Liver (tissue), 8 donors: ENCODE measurements at regions not wholly inside any gene's neighbourhood (a gene's known extent, or its start where the extent isn't known, plus 50 kb on each side); places are given as distances from the start of the nearest gene placed in this dataset.

Experiments
- DNase-seq: peaks from one replicate; pipeline ENCODE4 v3.0.0-alpha.2; 2017; ENCODE audit warnings: low spot score
- H3K27ac ChIP-seq, 2 donors: one replicate each; pipeline ENCODE4 v1.7.0; 2013; ENCODE audit warnings: inconsistent platforms in 2 of 2, low read length in 2 of 2, control low read depth in 1 of 2, low read depth in 1 of 2, mild to moderate bottlenecking in 1 of 2
- H3K27me3 ChIP-seq, 4 donors: one replicate each; pipeline versions ENCODE4 v1.6.1 to v1.7.0; 2013; ENCODE audit warnings: low read length in 3 of 4, inconsistent platforms in 1 of 4, mild to moderate bottlenecking in 1 of 4, moderate library complexity in 1 of 4; ENCODE audit not compliant: control insufficient read depth in 4 of 4, insufficient read depth in 4 of 4
- H3K36me3 ChIP-seq, 4 donors: one replicate each; pipeline versions ENCODE4 v1.6.1 to v1.7.0; 2013; ENCODE audit warnings: low read length in 3 of 4, mild to moderate bottlenecking in 3 of 4, low read depth in 1 of 4, moderate library complexity in 1 of 4; ENCODE audit not compliant: control insufficient read depth in 4 of 4, insufficient read depth in 3 of 4
- H3K4me1 ChIP-seq, 4 donors: one replicate each; pipeline versions ENCODE4 v1.6.1 to v1.7.0; 2013; ENCODE audit warnings: low read length in 3 of 4, mild to moderate bottlenecking in 3 of 4, moderate library complexity in 1 of 4; ENCODE audit not compliant: control insufficient read depth in 4 of 4, insufficient read depth in 4 of 4
- H3K4me3 ChIP-seq, 3 donors: one replicate each; pipeline versions ENCODE4 v1.6.1 to v1.7.0; 2013; ENCODE audit warnings: low read length in 3 of 3, control low read depth in 1 of 3, low read depth in 1 of 3, mild to moderate bottlenecking in 1 of 3
- H3K9ac ChIP-seq, 2 donors: one replicate each; pipeline ENCODE4 v1.7.0; 2013; ENCODE audit warnings: low read length in 2 of 2, mild to moderate bottlenecking in 2 of 2, moderate library complexity in 2 of 2, control low read depth in 1 of 2, low read depth in 1 of 2
- H3K9me3 ChIP-seq, 4 donors: one replicate each; pipeline versions ENCODE4 v1.6.1 to v1.7.0; 2013; ENCODE audit warnings: low read length in 3 of 4; ENCODE audit not compliant: control insufficient read depth in 4 of 4
- ATF3 ChIP-seq: IDR thresholded peaks from 2 replicates; pipeline ENCODE4 v1.6.1; 2016; ENCODE audit warnings: antibody characterized with exemption
- EGR1 ChIP-seq, 2 donors: IDR thresholded peaks; 2 replicates each; pipeline ENCODE4 v1.6.1; 2016 to 2018; ENCODE audit warnings: antibody characterized with exemption in 2 of 2, low read depth in 2 of 2
- FOXA2 ChIP-seq: IDR thresholded peaks from 2 replicates; pipeline ENCODE4 v1.6.1; 2016; ENCODE audit warnings: antibody characterized with exemption
- GABPA ChIP-seq, 2 donors: IDR thresholded peaks in 1 of 2; conservative IDR thresholded peaks in 1 of 2; 2 replicates each; pipeline ENCODE4 v1.6.1; 2016; ENCODE audit warnings: antibody characterized with exemption in 2 of 2, mild to moderate bottlenecking in 1 of 2, moderate library complexity in 1 of 2
- HNF4A ChIP-seq, 2 donors: conservative IDR thresholded peaks; 2 replicates each; pipeline ENCODE4 v1.6.1; 2016; ENCODE audit warnings: antibody characterized with exemption in 2 of 2, mild to moderate bottlenecking in 2 of 2
- JUND ChIP-seq, 2 donors: IDR thresholded peaks; 2 replicates each; pipeline ENCODE4 v1.6.1; 2016; ENCODE audit warnings: antibody characterized with exemption in 2 of 2
- NR2F2 ChIP-seq: IDR thresholded peaks from 2 replicates; pipeline ENCODE4 v1.6.1; 2016; ENCODE audit warnings: antibody characterized with exemption
- TAF1 ChIP-seq: conservative IDR thresholded peaks from 2 replicates; pipeline ENCODE4 v1.6.1; 2016; ENCODE audit warnings: antibody characterized with exemption, mild to moderate bottlenecking
- ZBTB33 ChIP-seq: IDR thresholded peaks from 2 replicates; pipeline ENCODE4 v1.6.1; 2016; ENCODE audit warnings: antibody characterized with exemption
- WGBS: extraction: QIAGEN DNeasy Blood & Tissue Kit; methylation state at CpG from one replicate; pipeline ENCODE4 v1.1.7; 2013; 5-methylcytosine and 5-hydroxymethylcytosine counted together
- TF ChIP-seq, protein P1 (sequence below): fragments of 150-350 bp; IDR thresholded peaks from 2 replicates; pipeline ENCODE4 v1.5.1; 2017; ENCODE audit warnings: improper control_type of control experiment, low read depth, low read length; ENCODE audit not compliant: missing input control
- TF ChIP-seq, protein P2 (sequence below): IDR thresholded peaks from 2 replicates; pipeline ENCODE4 v1.6.1; 2016; ENCODE audit warnings: antibody characterized with exemption, mild to moderate bottlenecking
- donor health status: healthy.
- donor health status: healthy.
- donor health status: healthy.
- donor health status: healthy.
- donor health status: healthy.

GRCh38 chr5:93073547-93073946 is 507.5 kb downstream of the NR2F1-AS1 start:
- no peaks in the 10 kb centered on the region for H3K4me1 ChIP-seq
- H3K9me3 ChIP-seq: no peaks in the 10 kb centered on the region
- DNase-seq: no peak
- H3K9ac ChIP-seq: no peak overlapping the region
- no peak for TF ChIP-seq HNF4A (conservative IDR thresholded peaks at IDR 0.05)
- no peak for TF ChIP-seq TAF1
- TF ChIP-seq, protein P1, sequence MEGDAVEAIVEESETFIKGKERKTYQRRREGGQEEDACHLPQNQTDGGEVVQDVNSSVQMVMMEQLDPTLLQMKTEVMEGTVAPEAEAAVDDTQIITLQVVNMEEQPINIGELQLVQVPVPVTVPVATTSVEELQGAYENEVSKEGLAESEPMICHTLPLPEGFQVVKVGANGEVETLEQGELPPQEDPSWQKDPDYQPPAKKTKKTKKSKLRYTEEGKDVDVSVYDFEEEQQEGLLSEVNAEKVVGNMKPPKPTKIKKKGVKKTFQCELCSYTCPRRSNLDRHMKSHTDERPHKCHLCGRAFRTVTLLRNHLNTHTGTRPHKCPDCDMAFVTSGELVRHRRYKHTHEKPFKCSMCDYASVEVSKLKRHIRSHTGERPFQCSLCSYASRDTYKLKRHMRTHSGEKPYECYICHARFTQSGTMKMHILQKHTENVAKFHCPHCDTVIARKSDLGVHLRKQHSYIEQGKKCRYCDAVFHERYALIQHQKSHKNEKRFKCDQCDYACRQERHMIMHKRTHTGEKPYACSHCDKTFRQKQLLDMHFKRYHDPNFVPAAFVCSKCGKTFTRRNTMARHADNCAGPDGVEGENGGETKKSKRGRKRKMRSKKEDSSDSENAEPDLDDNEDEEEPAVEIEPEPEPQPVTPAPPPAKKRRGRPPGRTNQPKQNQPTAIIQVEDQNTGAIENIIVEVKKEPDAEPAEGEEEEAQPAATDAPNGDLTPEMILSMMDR: no peak
- TF ChIP-seq GABPA (IDR thresholded peaks at IDR 0.05 in 1 of 2, conservative IDR thresholded peaks at IDR 0.05 in 1 of 2): no peak
- TF ChIP-seq ATF3: no peak
- no peak for TF ChIP-seq FOXA2
- no peak for TF ChIP-seq ZBTB33
- no peak for TF ChIP-seq JUND (IDR thresholded peaks at IDR 0.05)
- H3K27me3 ChIP-seq: no peaks in the 10 kb centered on the region
- 89% methylated on average over 4 of the region's 4 CpGs for WGBS
- H3K36me3 ChIP-seq: no peaks in the 10 kb centered on the region
- no peak overlapping the region for H3K4me3 ChIP-seq
- H3K27ac ChIP-seq: peak overlapping the region in 1 of 2 donors; percentile 12

- Histone ChIP-seq H3K27me3 (no peaks in the 10 kb centered on the region), H3K4me1 (no peaks in the 10 kb centered on the region), H3K4me3 (no peak overlapping the region), H3K27ac (no peak overlapping the region), H3K9ac (no peak overlapping the region), H3K9me3 (no peaks in the 10 kb centered on the region), H3K36me3 (no peaks in the 10 kb centered on the region)
- no peak for DNase-seq
- WGBS: 87% methylated on average over 3 of the region's 3 CpGs
- TF ChIP-seq, protein P2, sequence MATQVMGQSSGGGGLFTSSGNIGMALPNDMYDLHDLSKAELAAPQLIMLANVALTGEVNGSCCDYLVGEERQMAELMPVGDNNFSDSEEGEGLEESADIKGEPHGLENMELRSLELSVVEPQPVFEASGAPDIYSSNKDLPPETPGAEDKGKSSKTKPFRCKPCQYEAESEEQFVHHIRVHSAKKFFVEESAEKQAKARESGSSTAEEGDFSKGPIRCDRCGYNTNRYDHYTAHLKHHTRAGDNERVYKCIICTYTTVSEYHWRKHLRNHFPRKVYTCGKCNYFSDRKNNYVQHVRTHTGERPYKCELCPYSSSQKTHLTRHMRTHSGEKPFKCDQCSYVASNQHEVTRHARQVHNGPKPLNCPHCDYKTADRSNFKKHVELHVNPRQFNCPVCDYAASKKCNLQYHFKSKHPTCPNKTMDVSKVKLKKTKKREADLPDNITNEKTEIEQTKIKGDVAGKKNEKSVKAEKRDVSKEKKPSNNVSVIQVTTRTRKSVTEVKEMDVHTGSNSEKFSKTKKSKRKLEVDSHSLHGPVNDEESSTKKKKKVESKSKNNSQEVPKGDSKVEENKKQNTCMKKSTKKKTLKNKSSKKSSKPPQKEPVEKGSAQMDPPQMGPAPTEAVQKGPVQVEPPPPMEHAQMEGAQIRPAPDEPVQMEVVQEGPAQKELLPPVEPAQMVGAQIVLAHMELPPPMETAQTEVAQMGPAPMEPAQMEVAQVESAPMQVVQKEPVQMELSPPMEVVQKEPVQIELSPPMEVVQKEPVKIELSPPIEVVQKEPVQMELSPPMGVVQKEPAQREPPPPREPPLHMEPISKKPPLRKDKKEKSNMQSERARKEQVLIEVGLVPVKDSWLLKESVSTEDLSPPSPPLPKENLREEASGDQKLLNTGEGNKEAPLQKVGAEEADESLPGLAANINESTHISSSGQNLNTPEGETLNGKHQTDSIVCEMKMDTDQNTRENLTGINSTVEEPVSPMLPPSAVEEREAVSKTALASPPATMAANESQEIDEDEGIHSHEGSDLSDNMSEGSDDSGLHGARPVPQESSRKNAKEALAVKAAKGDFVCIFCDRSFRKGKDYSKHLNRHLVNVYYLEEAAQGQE: no peak
- TF ChIP-seq HNF4A (conservative IDR thresholded peaks at IDR 0.05): no peak
- no peak for TF ChIP-seq NR2F2
- TF ChIP-seq EGR1 (IDR thresholded peaks at IDR 0.05; ENCODE audit: low read depth in 2 of 2): no peak
- TF ChIP-seq ATF3: no peak
- TF ChIP-seq, protein P1: no peak
Observed at GRCh38 chr5:93072831-93073459, 508.1 kb downstream of the NR2F1-AS1 start.
